ENCODE measurements at regions not wholly inside any gene's neighbourhood (a gene's known extent, or its start where the extent isn't known, plus 50 kb on each side); places are given as distances from the start of the nearest gene placed in this dataset.

- intact Hi-C loops (cut with DNase I) = loop anchor here in 1 of 10 donors (2.0 kb wide), 1 partner anchor 24 kb away; no protein-coding TSS in a partner anchor
- no peak overlapping the region for H3K4me3 ChIP-seq
- no peaks in the 10 kb centered on the region for H3K36me3 ChIP-seq
- TF ChIP-seq POLR2A (IDR thresholded peaks at IDR 0.05) (no peak), CTCF (IDR thresholded peaks at IDR 0.05) (no peak)
- 41 to 67% (median 57%) methylated on average over 1 of the region's 1 CpG for WGBS, 4 donors
- no peak overlapping the region for H3K27ac ChIP-seq
- H3K4me1 ChIP-seq = no peaks in the 10 kb centered on the region
- no peaks in the 10 kb centered on the region for H3K9me3 ChIP-seq
- ATAC-seq (no peak), DNase-seq (no peak)
- H3K27me3 ChIP-seq = no peaks in the 10 kb centered on the region
Measured at GRCh38 chr2:83386549-83386948, 1072.5 kb downstream of the SUCLG1 start.

GRCh38 chr2:83378921-83379320 lies 1080.2 kb downstream of the SUCLG1 start:
- intact Hi-C loops (cut with DNase I) = loop anchor here in 1 of 10 donors (10.0 kb wide), 1 partner anchor 744 kb away; no protein-coding TSS in a partner anchor
- no peak for DNase-seq
- no peak for TF ChIP-seq POLR2A (IDR thresholded peaks at IDR 0.05)
- no peak for TF ChIP-seq CTCF (IDR thresholded peaks at IDR 0.05)
- H3K36me3 ChIP-seq = no peaks in the 10 kb centered on the region
- no peak overlapping the region for H3K27ac ChIP-seq
- H3K27me3 ChIP-seq = no peaks in the 10 kb centered on the region
- no peak for ATAC-seq
- no peaks in the 10 kb centered on the region for H3K4me1 ChIP-seq
- peaks cover 0 to 13% (median 0%) of the 10 kb centered on the region in 12 donors for H3K9me3 ChIP-seq
- H3K4me3 ChIP-seq = no peak overlapping the region

- no peaks in the 10 kb centered on the region for H3K27me3 ChIP-seq
- DNase-seq = no peak
- H3K9me3 ChIP-seq = peaks cover 0 to 13% (median 0%) of the 10 kb centered on the region in 12 donors
- no peaks in the 10 kb centered on the region for H3K4me1 ChIP-seq
- WGBS, 4 donors = 57 to 73% (median 64%) methylated on average over 2 of the region's 2 CpGs
- H3K36me3 ChIP-seq = no peaks in the 10 kb centered on the region
- H3K4me3 ChIP-seq = no peak overlapping the region
- intact Hi-C loops (cut with DNase I) = loop anchor here in 1 of 10 donors (10.0 kb wide), 1 partner anchor 742 kb away; no protein-coding TSS in a partner anchor
- no peak for TF ChIP-seq POLR2A (IDR thresholded peaks at IDR 0.05)
- TF ChIP-seq CTCF (IDR thresholded peaks at IDR 0.05) = no peak
- no peak overlapping the region for H3K27ac ChIP-seq
- no peak for ATAC-seq
Measured at GRCh38 chr2:83376731-83377130, 1082.3 kb downstream of the SUCLG1 start.

GRCh38 chr2:83370419-83370762 lies 1088.7 kb downstream of the SUCLG1 start:
- no peak overlapping the region for H3K4me3 ChIP-seq
- no peak overlapping the region for H3K27ac ChIP-seq
- H3K9me3 ChIP-seq = peaks cover 0 to 2% (median 0%) of the 10 kb centered on the region in 12 donors
- DNase-seq (no peak), ATAC-seq (no peak)
- H3K36me3 ChIP-seq = no peaks in the 10 kb centered on the region
- TF ChIP-seq POLR2A (IDR thresholded peaks at IDR 0.05) (no peak), CTCF (IDR thresholded peaks at IDR 0.05) (no peak)
- no peaks in the 10 kb centered on the region for H3K27me3 ChIP-seq
- 85 to 90% (median 89%) methylated on average over 2 of the region's 2 CpGs for WGBS, 4 donors
- intact Hi-C loops (cut with DNase I) = loop anchor here in 1 of 10 donors (10.0 kb wide), 1 partner anchor 736 kb away; no protein-coding TSS in a partner anchor
- H3K4me1 ChIP-seq = no peaks in the 10 kb centered on the region

All from heart left ventricle (tissue), 16 donors.